Pons (tissue), 1 donor: ENCODE measurements at regions not wholly inside any gene's neighbourhood (a gene's known extent, or its start where the extent isn't known, plus 50 kb on each side); places are given as distances from the start of the nearest gene placed in this dataset.
"Not testable (repeated sequence)": the region's sequence is repeated elsewhere in the genome, so short reads cannot be mapped to it uniquely, and the experiment has no call there.

Experiments
- DNase-seq: peaks from one replicate; pipeline ENCODE4 v3.0.0-alpha.2; 2016; ENCODE audit warnings: low spot score

DNA sequence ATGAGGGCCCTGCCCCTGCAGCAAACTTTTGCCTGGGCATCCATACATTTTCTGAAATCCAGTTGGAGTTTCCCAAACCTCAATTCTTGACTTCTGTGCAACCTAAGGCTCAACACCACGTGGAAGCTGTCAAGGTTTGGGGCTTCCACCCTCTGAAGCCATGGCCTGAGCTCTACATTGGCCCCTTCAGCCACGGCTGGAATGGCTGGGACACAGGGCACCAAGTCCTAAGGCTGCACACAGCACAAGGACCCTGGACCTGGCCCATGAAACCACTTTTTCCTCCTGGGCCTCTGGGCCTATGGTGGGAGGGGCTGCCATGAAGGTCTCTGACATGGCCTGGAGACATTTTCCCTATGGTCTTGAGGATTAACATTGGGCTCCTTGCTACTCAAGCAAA, 266.3 kb downstream of the LRIG3 start:
- no peak for DNase-seq

- no peak for DNase-seq
Measured at GRCh38 chr12:58655375-58655774, 264.9 kb downstream of the LRIG3 start.

DNA sequence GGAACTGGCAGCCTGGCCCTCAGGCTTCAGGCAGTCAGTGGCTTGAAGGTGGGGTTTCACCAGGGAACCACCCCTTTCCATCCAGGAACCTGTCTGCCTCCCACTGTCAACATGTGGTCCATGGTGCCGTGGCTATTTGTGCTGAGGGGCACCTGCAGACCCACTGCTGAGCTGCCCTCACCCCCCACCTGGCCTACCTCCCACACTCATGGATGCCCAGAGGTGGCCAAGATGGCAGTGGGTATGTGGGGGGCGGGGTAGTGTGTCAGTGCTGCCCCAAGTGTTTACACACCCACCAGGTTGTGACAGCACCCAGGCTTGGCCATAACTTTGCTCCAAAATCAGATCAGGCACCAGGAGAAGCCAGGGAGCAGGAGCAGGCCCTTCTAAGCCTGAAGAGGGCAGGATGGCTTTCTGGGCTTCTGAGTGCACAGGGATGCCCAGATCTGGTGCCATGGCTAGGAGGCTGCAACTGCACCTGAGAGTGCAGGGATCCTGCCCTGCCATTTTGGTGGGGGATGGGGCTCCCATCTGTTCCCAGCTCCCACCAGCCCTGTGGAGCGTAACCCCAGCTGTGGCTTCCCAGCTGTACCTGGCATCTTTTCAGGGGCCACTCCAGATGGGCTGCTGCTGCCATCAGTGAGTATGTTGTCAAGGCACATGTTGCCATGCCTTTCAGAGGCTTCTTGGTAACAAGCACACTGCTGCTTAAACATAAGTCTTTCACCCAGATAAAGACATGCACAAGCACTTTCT, 263.9 kb downstream of the LRIG3 start:
- DNase-seq, result no peak

- no peak for DNase-seq
Measured at GRCh38 chr12:58657190-58657589, 263.1 kb downstream of the LRIG3 start.

DNA sequence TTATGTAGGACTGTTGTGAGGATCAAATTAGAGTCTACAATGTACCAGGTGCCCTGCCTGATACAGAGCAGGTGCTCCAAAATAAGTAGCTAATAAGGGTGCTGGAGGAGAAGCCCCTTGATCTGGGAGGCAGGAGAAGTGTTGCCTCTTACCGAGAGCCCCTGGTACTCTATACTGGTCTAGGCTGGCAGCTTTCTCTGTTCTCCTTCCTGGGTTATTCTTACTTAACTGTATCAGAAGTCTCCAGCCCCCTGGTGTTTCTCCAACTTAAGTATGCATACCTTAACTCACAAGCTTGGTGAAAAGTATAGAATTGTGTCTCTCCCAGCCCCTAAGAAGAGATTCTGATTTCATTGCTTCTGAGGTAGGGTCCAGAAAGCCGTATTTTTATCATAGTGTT, 254.9 kb downstream of the LRIG3 start:
- DNase-seq, result no peak

DNA sequence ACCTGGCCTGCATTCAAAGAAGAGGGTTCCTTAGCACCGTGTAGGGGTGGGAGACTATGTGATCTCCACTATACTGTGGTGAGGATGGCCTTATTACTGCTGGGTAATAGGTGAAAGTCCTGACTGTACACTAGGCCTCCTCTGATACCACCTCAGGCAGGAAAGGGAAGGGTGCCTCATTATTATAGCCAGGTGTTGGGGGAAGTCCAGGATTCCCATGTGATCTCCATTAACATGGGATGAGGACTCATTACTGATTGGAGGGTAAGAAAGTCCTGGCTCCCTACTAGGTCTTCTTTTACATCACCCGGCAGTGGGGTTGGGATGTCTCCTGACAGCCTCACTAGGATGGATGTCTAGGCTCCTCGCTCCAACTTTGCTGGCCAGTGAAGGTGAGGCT, 252.1 kb downstream of the LRIG3 start:
- no peak for DNase-seq

DNA sequence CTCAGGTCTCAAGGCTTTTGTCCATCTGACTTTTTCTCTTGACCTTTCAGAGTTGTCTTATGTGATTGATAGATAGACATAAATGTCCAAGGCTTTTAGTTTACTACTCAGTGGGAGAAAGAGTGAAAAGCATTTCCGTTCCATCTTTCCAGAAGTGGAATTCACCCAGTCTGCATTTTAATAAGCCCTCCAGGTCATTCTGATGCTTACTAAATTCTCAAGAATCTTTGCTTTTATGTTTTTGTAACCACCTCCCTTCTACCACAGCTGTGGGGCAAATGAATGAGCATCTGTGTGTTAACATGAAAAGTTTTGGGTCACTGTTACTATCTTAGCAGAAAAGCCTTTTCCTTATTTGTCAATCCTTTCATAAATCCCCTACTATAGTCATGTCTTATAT, 251.4 kb downstream of the LRIG3 start:
- DNase-seq, result no peak

GRCh38 chr12:58670623-58671022, 249.7 kb downstream of the LRIG3 start:
- DNase-seq, result no peak

GRCh38 chr12:58671196-58671595, 249.1 kb downstream of the LRIG3 start:
- no peak for DNase-seq

- DNase-seq, result no peak
Measured at GRCh38 chr12:58673021-58673420, 247.3 kb downstream of the LRIG3 start.

- not testable (repeated sequence) for DNase-seq
Measured at GRCh38 chr12:58677833-58678232, 242.5 kb downstream of the LRIG3 start.

GRCh38 chr12:58678753-58679152, 241.6 kb downstream of the LRIG3 start:
- no peak for DNase-seq

DNA sequence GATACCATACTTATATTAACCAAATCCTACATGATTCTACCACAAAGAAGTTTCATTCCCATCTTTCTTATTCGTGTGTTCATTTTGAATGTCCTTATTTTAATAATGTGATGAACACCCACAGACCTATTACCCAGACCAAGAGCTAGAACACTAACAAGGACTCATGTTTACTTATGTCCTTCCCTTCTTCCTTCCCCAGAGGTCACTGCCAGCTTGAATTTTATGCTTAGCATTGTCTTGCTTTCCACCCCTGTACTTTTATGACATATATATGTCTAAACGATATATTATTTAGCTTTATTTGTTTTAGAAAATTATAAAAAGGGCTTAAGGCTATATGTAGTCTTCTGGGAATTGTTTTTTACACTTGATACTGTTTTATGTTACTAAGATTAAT, 238.6 kb downstream of the LRIG3 start:
- DNase-seq, result no peak

GRCh38 chr12:58695263-58695662, 225.0 kb downstream of the LRIG3 start:
- DNase-seq, result no peak

GRCh38 chr12:58701536-58701935, 218.8 kb downstream of the LRIG3 start:
- DNase-seq, result no peak

DNA sequence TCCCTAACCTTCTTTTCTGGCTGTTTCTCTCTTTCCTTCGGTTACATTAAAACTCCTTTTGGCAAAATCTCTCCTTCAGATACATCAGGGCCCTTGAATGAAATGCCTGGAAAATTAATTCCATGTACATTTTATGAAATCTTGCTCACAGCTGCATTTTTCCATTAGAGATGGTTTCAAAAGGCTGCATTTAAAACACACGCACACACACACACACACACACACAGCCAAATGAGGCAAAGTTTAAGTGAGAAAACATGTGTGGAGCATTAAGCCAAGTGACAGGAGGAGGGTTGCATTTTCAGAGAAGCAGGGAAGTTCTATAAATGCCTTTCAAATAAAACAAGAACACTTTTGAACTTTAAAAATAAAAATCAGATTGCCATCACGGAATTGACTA, 216.4 kb downstream of the LRIG3 start:
- DNase-seq, result no peak

DNA sequence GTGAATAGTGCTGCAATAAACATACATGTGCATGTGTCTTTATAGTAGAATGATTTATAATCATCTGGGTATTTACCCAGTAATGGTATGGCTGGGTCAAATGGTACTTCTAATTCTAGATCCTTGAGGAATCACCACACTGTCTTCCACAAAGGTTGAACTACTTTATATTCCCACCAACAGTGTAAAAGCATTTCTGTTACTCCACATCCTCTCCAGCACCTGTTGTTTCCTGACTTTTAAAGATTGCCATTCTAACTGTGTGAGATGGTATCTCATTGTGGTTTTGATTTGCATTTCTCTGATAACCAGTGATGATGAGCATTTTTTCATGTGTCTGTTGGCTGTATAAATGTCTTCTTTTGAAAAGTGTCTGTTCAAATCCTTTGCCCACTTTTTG, 215.5 kb downstream of the LRIG3 start:
- not testable (repeated sequence) for DNase-seq

DNA sequence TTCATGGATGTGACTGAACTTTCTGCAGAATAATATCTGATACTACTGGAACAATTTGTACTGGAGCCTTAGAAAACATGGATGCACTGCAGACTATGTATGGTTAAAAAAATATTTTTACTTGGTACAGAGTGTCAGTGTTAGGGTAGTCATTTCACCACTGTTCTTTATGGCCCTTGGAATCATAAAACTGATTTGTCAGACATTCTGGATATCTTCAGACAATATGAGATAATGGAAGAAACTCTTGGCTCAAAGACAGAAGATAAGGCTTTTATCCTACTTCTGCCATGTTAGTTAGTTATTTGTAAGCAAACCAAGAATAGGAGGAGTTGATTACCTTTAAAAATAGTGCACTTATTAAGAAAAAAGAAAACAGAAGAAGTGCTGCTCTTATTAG, 209.4 kb downstream of the LRIG3 start:
- no peak for DNase-seq

DNA sequence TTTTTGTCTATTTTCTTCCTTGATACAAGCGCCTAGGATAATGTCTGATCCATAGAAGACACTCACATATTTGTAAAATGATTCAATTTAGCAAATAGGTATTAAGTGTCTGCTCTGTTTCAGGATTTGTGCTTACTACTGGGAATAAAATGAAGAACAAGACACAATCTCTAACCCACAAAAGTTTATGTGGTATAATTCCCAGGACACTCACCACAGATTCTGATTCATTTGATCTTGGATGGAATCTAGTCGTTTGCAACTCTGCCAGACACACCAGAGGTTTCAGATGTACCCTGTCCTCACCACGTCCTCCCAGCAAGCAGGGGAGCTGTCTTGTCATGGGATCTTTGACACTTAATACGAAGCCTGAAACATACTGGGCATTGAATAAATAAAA, 208.3 kb downstream of the LRIG3 start:
- DNase-seq, result no peak

- DNase-seq, result no peak
Measured at GRCh38 chr12:58712976-58713375, 207.3 kb downstream of the LRIG3 start.

- DNase-seq, result no peak
Measured at GRCh38 chr12:58719161-58719560, 201.1 kb downstream of the LRIG3 start.

GRCh38 chr12:58720421-58720820, 199.9 kb downstream of the LRIG3 start:
- DNase-seq, result no peak

DNA sequence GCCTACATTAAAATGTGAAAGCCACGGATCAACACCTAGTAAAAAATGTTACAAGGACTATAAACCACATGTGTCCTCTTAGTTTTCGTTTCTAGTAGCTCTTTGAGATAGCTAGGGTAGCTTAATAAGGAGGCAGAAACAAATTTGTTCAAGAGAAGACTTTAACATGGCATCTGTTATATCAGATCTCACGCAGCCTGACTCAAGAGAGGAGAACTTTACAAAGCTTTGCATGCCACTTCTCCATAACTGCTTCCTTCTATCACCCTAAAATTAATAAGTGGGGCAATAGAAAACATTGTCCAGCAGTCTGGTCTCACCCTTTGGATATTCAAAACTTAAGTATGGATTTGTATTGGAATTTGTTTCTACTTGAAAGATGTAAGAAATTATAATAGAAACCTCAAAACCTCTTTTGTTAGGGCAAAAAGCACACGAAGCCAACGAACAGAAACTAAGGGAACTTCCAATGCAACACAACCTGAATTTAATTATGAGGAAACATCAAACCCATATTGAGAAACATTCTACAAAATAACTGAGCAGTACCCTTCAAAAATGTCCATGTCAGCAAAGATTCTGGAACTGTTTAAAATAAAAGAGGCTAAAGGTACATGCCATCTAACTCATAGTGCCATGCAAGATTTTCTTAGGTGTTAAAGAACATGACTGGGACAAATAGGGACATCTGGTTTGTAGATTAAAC, 194.8 kb downstream of the LRIG3 start:
- DNase-seq, result no peak

- no peak for DNase-seq
Measured at GRCh38 chr12:58727521-58727920, 192.8 kb downstream of the LRIG3 start.
